ENCODE measurements at regions not wholly inside any gene's neighbourhood (a gene's known extent, or its start where the extent isn't known, plus 50 kb on each side); places are given as distances from the start of the nearest gene placed in this dataset.

DNA sequence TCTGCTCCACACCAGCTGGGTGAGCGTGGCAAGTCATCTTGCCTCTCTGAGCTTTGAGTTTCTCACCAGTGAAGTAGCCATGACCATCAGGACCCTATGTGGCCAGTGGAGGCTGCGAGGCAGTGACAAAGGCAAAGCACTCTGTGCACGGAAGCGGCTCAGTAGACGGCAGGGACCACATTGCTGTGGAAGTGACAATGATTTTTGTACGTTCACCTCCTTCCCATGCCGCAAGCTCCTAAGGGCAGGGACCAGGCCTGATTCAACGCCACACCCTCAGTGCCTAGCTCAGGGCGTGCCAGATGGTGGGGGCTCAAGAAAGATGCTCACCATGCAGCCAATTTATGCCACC is 210.5 kb downstream of the MATN1 start:
- Histone ChIP-seq H3K9me3 (no peaks in the 10 kb centered on the region), H3K27ac (no peak overlapping the region), H3K4me1 (no peaks in the 10 kb centered on the region), H3K27me3 (no peaks in the 10 kb centered on the region), H3K4me3 (no peak overlapping the region), H3K36me3 (no peaks in the 10 kb centered on the region)
- intact Hi-C loops (cut with DNase I; ENCODE audit: low total_unique reads), result no loop called here
- TF ChIP-seq CTCF (IDR thresholded peaks at IDR 0.05) (no peak), POLR2A (IDR thresholded peaks at IDR 0.05) (no peak), POLR2AphosphoS5 (IDR thresholded peaks at IDR 0.05) (no peak)
- no peak for DNase-seq (ENCODE audit: low spot score in 2 of 2)

GRCh38 chr1:30511991-30512913 is 211.1 kb downstream of the MATN1 start:
- TF ChIP-seq POLR2A (IDR thresholded peaks at IDR 0.05) (no peak), CTCF (IDR thresholded peaks at IDR 0.05) (no peak), POLR2AphosphoS5 (IDR thresholded peaks at IDR 0.05) (no peak)
- H3K4me3 ChIP-seq, result no peak overlapping the region
- intact Hi-C loops (cut with DNase I; ENCODE audit: low total_unique reads), result no loop called here
- peak in 1 of 2 donors; percentile 10 for DNase-seq (ENCODE audit: low spot score in 2 of 2)
- H3K36me3 ChIP-seq, result no peaks in the 10 kb centered on the region
- no peaks in the 10 kb centered on the region for H3K4me1 ChIP-seq
- no peak overlapping the region for H3K27ac ChIP-seq
- no peaks in the 10 kb centered on the region for H3K9me3 ChIP-seq
- no peaks in the 10 kb centered on the region for H3K27me3 ChIP-seq

- Histone ChIP-seq H3K27me3 (no peaks in the 10 kb centered on the region), H3K27ac (no peak overlapping the region), H3K9me3 (no peaks in the 10 kb centered on the region), H3K4me3 (no peak overlapping the region), H3K36me3 (no peaks in the 10 kb centered on the region), H3K4me1 (no peaks in the 10 kb centered on the region)
- TF ChIP-seq POLR2A (IDR thresholded peaks at IDR 0.05), result no peak
- TF ChIP-seq POLR2AphosphoS5 (IDR thresholded peaks at IDR 0.05), result no peak
- no peak for TF ChIP-seq CTCF (IDR thresholded peaks at IDR 0.05)
- intact Hi-C loops (cut with DNase I; ENCODE audit: low total_unique reads), result no loop called here
- peak in 1 of 2 donors; percentile 0 for DNase-seq (ENCODE audit: low spot score in 2 of 2)
These were observed 211.8 kb downstream of the MATN1 start for GRCh38 chr1:30511563-30511962.

DNA sequence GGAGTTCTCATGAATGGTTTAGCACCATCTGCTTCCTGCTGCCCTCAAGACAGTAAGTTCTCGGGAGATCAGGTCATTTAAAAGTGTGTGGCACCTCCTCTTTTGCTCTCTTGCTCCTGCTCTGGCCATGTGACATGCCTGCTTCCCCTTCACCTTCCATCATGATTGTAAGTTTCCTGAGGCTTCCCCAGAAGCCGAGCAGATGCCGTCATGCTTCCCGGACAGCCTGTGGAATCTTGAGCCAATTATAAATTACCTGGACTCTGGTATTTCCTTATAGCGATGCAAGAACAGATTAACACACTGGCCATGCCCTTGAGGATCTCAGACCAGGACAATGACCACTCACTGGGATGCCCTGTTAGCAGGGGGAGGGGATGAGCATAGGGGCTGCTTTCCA is 212.3 kb downstream of the MATN1 start:
- no peaks in the 10 kb centered on the region for H3K4me1 ChIP-seq
- TF ChIP-seq POLR2A (IDR thresholded peaks at IDR 0.05) (no peak), POLR2AphosphoS5 (IDR thresholded peaks at IDR 0.05) (no peak), CTCF (IDR thresholded peaks at IDR 0.05) (no peak)
- DNase-seq (ENCODE audit: low spot score in 2 of 2), result no peak
- H3K27ac ChIP-seq, result no peak overlapping the region
- H3K4me3 ChIP-seq, result no peak overlapping the region
- H3K27me3 ChIP-seq, result no peaks in the 10 kb centered on the region
- H3K36me3 ChIP-seq, result no peaks in the 10 kb centered on the region
- intact Hi-C loops (cut with DNase I; ENCODE audit: low total_unique reads), result no loop called here
- no peaks in the 10 kb centered on the region for H3K9me3 ChIP-seq

- Histone ChIP-seq H3K27ac (no peak overlapping the region), H3K27me3 (no peaks in the 10 kb centered on the region), H3K4me3 (no peak overlapping the region), H3K36me3 (no peaks in the 10 kb centered on the region), H3K4me1 (no peaks in the 10 kb centered on the region), H3K9me3 (no peaks in the 10 kb centered on the region)
- intact Hi-C loops (cut with DNase I; ENCODE audit: low total_unique reads), result no loop called here
- TF ChIP-seq CTCF (IDR thresholded peaks at IDR 0.05) (no peak), POLR2A (IDR thresholded peaks at IDR 0.05) (no peak), POLR2AphosphoS5 (IDR thresholded peaks at IDR 0.05) (no peak)
- DNase-seq (ENCODE audit: low spot score in 2 of 2), result no peak
These were observed 213.7 kb downstream of the MATN1 start for GRCh38 chr1:30509670-30510069.
